HG03521 (cell line): ENCODE measurements at regions not wholly inside any gene's neighbourhood (a gene's known extent, or its start where the extent isn't known, plus 50 kb on each side); places are given as distances from the start of the nearest gene placed in this dataset.

Experiments
- ATAC-seq: cut with Tn5 transposase; IDR thresholded peaks from one replicate; pipeline ENCODE4 v1.9.1; 2021; ENCODE audit warnings: mild to moderate bottlenecking, moderate library complexity; ENCODE audit not compliant: unreplicated experiment

DNA sequence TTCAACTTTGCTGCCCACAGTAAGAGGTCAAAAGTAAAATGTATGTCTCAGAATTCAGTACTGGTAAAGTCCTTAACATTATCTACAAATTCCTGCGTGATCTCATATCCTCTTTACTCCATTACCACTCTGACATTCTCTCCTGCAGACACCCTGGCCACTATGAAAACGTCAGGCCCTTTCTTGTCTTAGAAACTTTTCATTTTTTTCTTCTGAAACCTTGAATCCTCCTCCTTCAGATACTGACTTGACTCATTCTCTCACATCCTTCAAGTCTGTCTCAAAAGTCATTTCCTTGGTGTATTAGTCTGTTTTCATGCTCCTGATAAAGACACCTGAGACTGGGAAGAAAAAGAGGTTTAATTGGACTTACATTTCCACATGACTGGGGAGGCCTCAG, 262.3 kb downstream of the POU4F1 start:
- peak; percentile 70 for ATAC-seq

DNA sequence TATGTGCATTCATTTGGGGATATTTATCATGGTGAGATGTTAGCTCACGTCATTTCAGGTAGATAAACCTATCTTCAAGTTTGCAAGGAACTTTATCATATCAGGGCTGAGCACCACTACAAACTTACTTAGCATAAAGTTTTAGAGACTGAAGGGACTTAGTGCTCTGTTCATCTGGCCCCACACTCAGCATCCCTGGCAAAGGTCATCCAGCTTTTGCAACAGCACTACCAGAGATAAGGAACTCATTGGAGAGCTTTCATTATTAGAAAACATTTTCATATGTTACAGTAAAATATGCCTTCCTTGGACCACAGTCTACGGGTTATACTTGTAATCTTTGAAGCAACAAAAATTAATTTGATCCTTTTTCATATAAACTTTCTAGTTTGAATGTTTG, 263.4 kb downstream of the POU4F1 start:
- ATAC-seq, result no peak

DNA sequence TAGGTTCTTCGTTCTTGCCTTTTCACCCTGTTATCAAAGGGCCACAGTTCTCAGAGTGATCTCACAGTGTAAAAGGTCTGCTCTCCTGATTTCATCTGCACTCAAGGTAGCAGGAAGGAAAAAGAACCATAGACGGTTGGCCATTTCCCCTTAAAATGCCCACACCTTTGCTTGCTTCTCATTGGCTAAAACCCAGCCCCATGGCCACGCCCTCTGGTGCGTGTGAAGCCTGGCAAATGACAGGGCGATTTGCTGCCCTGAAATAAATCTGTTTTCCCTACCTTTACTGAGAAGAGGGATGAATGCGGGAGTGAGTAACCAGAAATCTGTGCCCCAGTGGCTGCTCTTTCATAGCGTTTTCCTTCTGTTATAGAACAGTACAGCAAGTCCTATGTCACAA, 269.3 kb downstream of the POU4F1 start:
- no peak for ATAC-seq

DNA sequence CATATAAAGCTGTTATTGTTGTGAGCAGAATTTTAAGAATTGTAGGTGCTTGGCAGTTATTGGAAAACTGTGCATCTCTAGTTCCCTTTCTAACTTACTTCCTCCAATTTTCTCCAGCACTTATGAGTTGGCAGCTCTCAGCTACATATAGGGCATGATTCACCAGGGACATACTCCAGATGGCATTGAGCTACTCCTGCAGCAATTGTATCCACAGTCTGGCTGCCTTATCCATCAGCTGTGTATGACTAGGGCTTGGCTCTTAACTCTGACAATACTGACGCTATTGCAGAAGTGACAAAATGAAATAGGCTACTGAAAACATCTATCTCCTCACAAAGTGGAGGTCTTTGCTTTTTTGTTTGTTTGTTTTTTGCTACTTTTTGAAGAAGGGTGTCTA, 276.7 kb downstream of the POU4F1 start:
- no peak for ATAC-seq

DNA sequence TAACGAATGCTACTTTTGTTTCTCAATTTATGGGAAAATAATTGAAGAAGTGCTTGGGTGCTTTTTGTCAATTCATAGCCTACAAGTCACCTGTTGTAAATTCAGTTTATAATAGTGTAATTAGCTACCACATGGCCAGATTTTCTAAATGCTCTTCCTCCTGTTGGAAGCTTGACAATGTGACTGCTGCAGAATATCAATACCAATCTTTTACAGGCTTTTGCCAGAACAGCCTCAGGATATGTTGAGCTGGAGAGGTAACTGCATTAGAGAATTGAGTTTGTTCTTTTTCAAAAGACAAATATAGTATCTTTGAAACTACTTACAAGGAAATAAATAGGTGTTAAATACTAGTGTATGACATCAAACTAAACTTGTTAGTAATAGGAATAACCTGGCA, 277.8 kb downstream of the POU4F1 start:
- no peak for ATAC-seq

DNA sequence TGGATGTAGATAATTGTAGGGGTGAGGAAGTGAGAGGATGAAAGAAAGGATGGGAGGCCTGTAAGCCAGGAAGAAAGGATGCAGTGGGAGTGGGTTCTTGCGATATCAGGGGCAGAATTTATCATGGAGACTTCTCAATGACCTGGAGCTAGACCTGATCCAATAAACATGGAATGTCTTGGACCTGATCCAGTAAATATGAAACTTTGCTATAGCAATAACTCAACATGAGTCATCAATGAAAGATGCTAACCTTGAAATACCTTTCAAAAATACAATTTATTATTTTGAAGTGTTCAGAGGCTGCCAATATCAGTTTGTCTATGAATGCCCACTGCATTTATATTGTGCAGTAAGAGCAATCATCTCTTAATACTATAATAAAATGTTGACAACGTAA, 279.5 kb downstream of the POU4F1 start:
- no peak for ATAC-seq

DNA sequence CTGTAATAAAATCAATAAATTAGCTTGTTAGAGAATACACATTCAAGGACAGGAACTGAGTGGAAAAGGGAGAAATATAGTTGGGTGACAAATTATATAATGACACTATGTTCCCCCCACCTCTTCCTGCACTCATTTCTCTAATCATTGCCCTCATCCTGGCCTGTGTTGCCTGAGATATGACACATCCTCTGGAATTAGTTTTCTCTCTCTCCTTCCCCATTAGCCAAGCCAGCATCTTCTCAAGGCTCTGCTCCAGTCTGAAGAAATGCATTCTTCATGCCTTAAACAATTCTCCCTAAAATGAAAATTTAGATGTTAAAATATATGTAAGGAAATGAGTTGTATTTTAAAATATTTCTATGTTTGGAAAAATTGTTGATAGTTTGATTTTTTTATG, 280.3 kb downstream of the POU4F1 start:
- ATAC-seq, result no peak

DNA sequence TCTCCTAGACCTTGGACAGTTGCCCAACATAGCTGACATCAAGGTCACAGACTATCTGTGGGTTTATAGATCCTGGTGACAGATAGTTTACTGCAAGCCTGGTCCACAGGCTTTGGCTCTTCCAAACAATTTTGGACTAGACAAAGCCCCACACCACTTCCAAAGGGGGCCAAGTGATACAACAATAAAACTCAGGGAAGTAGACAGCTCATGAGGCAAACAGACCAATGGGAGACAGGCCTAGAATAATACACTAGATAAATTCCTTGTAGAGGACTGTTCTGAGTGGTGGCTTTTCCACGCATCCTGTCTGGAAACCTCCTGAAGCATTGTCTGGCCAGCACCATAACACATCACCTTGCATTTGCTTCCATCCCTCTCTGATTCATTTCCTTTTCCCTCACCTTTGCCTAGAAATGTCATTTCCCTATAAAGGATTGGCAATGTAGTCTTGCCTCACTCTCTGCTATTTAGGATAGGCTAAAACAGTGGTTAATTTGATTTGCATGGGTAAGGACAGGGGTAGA, 284.2 kb downstream of the POU4F1 start:
- ATAC-seq, result no peak

DNA sequence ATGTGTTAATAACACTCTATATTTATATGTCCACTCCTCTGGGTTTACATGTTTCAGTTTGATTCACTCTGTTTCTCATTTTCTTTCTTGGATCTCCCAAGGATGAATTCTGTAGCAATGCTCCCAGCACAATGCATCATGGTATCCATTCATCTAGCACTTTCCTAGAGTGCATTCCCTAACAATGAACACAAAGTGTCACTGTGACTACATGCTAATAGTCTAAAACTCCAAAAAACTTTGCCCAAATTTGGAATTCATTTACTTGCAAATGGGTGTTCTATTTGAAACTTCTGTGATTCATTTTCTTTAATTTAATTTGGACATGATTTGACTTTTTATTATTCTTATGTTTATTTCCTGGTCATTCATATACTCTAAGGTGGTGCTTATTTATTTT, 286.3 kb downstream of the POU4F1 start:
- ATAC-seq, result no peak

DNA sequence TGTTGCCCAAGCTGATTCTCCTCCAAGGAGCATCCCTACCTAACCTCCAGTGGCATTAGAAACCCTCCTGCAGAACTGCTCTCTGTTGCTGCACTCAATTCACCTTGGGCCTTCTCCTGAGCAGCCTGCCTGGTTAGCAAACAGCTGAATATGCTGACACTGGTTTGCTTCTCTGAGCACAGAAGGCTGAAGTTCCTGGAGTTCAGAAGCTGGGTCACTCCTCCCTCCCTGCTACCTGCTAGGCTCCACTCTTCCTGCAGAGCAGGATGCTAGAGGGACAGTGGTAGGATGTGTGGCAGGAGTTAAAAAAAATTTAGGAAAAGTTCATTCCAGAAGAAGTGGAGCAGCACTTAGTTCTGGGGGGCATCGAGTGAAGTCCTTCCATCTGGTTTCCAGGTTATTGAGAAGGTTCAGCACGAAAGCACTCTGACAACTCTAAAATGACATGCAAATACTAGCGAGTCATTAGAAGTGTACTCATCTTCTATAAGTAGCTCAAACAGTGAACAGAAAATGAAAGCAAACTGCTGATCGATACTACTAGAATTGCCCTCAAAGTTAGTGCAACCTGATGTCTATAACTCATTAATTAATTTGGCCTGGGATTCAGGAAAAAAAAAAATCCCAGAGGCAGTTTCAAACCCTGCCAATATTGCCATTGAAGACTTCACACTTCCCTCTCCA, 293.7 kb downstream of the POU4F1 start:
- ATAC-seq, result no peak

DNA sequence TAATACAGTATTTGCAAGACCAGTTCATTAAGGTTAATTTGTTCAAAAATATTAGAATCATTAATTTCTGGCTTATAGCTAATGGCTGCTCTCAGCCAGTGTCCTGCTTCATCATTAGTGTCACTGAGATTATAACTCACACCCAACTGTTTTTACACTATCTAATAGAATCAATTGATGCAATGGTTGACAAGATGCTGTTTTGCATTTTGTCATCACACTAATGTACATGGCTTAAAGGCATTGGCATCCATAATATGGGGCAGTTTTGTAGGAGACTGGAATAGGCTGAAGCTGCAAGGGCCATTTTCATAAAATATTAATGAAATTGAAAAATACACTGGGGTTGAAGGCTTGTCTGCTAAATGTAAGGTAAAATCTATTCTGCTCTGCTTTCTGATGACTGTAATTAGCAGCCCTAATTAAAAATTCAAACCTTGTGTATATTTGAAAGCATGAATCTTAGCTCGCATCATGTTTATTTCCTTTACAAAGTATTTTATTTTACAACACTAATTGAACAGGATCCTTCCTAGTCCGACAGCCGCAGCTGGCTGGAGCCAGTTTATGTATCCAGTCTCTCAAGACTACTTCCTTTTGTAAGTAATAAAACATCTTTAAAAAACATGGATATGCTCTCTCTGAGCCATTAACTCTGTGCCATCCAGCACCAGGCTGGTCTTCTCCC, 296.7 kb downstream of the POU4F1 start:
- no peak for ATAC-seq

DNA sequence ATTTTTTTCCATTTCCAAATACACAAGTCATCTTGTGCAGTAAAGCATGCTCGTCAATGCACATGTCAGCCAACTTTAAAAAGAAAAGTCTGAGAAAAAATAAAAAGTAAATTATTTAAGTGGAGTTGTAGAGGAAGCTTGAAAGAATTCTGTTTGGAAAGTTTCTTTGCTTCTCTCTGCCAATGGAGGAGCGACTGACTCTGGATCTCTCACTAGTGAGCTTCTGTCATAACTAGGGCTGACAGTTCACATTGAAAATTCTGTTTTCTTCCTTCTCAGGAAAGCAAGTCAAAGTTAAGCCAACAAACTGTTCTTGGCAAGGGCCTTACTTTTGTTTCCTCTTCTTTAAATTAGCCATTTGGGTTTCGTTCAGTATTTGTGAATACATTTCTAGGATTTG, 298.2 kb downstream of the POU4F1 start:
- ATAC-seq, result no peak

DNA sequence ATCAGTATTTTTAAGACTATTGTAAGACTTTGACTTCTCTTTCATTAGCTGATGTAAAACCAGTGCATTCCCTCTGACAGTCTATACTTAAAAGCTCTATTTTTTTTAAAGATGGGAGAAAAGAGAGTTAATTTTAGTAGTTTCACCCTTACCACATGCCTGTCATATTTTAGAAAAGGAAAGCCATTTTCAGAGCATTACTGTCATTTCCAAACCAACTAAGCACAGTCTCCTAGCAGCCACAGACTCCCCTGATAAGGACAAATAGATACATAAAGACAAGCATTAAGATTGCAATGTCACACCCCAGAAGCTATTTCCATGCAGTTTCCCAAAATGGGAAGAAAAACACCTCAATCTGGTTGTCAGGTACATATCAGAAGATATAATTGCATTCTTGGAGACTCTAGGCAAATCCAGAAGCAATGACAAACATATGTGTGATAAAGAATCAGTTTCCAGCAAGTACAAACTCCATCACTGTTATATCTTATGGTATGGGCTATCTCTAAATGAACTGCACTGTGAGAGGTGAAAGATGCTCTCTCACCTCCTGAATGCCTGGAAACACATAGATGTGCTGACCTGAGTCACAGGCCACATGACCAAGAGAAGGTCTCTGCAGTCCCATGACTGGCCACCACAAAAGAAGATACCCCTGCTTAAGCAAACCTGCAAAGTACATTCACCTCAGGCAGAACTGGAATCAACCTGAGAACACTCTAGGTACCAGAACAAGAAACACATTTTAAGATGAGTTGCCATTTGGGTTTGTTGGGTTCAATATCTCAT, 303.3 kb downstream of the POU4F1 start:
- ATAC-seq, result peak; percentile 63

DNA sequence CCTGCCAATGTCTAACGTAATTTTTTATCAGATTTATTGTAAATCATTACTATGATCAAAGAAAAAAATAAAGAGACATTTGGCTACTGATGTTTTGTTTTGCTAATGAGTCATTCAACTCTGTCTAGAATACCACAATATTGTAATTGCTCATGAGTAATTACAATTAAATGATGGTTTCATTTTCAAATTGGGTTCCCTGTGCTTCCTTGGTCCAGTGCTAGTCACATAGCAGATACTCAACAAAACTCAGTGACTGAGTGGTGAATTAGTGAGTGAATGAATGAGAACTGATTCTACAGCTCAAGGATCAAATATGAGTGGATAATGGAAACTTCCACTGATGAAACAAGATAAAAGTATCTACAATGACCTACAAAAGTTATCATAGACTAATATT, 304.7 kb downstream of the POU4F1 start:
- ATAC-seq, result peak; percentile 41

DNA sequence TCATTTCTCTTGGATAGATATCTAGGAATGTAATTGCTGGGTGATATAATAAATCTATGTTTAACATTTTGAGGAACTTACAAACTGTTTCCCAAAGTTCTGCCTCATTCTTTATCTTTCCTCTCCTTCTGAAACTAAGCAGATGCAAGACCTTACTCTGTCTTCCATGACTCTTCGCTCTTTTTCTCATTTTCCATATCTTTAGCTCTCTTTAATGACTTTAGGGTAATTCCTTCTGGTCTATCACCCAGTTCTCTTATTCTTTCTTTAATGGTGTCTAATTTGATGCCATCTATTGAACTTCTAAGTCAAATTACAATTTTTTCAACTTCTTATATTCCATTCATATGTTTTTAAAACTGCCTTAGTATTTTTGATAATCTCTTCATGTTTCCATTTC, 316.6 kb downstream of the POU4F1 start:
- no peak for ATAC-seq

DNA sequence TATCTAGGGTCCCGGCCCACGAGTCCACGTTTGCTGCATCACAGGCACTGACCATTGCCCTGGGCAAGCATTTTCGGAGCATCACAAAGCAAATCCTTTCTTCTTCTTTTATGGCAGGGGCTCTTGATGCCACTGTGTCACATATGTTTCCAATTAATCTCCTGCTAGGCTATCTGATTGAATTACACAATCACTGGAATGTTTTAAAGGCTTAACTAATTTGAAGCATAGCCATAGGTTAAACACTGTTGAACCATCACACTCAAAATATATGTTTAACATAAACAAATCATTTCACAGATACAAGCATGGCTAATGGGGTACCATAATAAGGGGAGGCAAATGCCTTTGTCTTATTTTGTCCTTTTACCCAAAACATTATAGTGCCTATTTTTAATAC, 338.3 kb downstream of the POU4F1 start:
- ATAC-seq, result no peak

DNA sequence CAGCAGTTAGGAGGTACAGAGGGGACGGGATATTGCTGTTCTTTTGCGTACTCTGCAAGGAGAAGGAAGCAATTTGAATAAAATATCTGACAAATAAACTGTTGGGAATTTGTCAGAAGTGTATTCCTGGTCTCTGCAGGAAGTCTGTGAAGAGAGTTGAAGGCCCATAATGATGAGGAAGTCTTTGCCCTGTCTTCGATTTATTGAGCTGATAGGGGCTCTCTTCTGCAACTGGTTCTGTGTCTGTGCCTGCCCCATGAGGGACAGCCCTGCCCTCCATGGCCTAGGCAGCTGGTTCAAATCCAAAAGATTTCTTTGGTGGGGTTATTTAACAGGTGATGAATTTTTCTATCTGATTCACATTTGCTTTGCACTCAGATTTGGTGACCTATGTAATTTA, 339.7 kb upstream of the EDNRB start:
- no peak for ATAC-seq

DNA sequence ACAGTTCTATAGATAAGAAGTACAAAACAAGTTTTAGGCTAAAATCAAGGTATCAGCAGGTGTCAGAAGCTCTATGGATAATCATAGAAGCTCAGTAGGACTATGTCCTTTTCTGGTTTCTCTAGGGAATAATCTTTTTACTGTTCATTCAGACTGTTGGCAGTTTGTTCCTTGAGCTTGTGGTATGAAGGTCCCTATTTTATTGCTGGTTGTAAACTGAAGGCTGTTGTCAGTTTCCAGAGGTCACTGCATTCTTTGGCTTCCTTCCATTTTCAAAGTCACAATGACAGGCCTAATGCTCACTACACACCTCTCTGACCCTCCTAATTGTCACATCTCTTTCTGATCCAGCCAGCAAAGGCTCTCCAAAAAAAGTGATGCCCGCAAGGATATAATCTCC, 337.9 kb upstream of the EDNRB start:
- ATAC-seq, result no peak

DNA sequence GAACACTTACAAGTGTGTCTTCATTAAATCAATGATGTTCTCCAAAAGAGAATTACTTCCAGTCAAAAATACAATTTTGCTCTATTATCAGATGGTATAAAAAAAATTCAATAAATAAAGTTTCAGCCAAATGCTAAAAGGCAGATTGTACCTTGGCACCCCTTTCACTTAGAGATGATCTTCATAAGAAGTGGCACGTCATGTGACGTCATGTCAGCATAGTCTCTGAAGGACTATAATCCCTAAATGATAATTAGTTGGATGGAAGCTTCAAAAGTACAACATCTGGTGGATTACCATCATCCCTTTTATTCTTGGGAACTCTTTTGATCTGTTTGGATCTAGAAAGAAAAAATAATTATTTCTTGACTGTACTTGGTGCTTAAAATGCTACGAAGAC, 335.5 kb upstream of the EDNRB start:
- no peak for ATAC-seq

DNA sequence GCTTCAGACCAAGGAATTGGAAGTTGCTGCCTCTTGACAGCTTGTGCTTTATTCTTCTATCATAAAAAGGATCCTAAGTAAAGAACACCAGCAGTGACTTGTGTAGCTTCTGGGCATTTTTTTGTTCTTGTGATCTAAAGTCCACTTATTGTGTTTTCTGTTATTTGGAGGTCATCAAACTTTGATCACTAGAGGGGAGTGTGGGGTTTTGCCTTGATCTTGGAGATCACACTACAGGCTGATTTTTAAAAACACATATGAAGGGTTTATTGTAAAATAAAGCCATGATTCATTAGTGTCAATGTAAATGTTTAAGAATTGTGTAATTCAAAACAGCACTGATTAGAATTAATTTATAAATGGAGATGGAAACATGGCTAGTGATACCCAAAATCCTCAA, 328.7 kb upstream of the EDNRB start:
- no peak for ATAC-seq

DNA sequence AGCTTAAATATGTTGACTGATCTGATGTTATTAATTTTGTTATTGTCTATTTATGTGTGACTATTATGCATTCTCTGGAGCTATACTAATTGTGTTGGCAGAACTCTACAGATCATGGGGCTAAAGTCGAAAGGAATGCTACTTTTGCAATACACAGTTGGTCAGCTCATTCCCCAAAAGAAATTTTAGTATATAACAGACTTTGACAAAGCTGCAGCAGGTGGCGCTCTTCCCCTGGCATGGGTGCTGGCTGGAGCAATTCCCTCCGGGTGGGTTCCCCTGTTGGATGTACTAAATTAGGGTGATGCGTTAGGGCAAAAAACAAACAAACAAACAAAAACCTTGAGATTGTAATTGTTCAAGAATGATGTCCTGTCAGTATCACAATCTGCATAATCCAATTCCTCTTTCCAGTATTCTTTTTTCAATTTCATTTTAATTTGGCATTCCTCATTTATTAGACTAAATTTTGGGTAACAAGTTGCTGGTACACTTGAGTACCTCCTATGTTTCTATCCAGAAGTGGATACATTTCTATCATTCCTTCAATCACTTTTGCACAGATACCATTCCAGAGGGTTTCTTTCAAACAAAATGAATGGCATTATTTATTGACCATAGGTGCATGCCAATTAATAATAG, 322.8 kb upstream of the EDNRB start:
- ATAC-seq, result peak; percentile 50
